DOHH2 (cell line): ENCODE measurements at regions not wholly inside any gene's neighbourhood (a gene's known extent, or its start where the extent isn't known, plus 50 kb on each side); places are given as distances from the start of the nearest gene placed in this dataset.

Source experiments
- CTCF ChIP-seq: fragments of 200-600 bp; sonication (generic); IDR thresholded peaks from one replicate; pipeline ENCODE4 v1.5.1; 2014; ENCODE audit warnings: antibody characterized with exemption, mild to moderate bottlenecking, low read depth, low read length; ENCODE audit not compliant: poor library complexity, severe bottlenecking
- EZH2phosphoT487 ChIP-seq: fragments of 200-600 bp; sonication (generic); IDR thresholded peaks from 2 replicates; pipeline ENCODE4 v1.6.1; 2017; ENCODE audit warnings: borderline replicate concordance, mild to moderate bottlenecking, antibody characterized with exemption, low read length, moderate library complexity, mixed read lengths

GRCh38 chr6:76789580-76789979 lies 673.7 kb downstream of the HTR1B start:
- TF ChIP-seq CTCF, result no peak
- no peak for TF ChIP-seq EZH2phosphoT487
